ENCODE measurements at regions not wholly inside any gene's neighbourhood (a gene's known extent, or its start where the extent isn't known, plus 50 kb on each side); places are given as distances from the start of the nearest gene placed in this dataset.

- TF ChIP-seq, protein P1, sequence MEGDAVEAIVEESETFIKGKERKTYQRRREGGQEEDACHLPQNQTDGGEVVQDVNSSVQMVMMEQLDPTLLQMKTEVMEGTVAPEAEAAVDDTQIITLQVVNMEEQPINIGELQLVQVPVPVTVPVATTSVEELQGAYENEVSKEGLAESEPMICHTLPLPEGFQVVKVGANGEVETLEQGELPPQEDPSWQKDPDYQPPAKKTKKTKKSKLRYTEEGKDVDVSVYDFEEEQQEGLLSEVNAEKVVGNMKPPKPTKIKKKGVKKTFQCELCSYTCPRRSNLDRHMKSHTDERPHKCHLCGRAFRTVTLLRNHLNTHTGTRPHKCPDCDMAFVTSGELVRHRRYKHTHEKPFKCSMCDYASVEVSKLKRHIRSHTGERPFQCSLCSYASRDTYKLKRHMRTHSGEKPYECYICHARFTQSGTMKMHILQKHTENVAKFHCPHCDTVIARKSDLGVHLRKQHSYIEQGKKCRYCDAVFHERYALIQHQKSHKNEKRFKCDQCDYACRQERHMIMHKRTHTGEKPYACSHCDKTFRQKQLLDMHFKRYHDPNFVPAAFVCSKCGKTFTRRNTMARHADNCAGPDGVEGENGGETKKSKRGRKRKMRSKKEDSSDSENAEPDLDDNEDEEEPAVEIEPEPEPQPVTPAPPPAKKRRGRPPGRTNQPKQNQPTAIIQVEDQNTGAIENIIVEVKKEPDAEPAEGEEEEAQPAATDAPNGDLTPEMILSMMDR (IDR thresholded peaks at IDR 0.05), result no peak
- no peak for TF ChIP-seq POLR2A (IDR thresholded peaks at IDR 0.05)
Measured at GRCh38 chr5:67648201-67648671, 451.6 kb upstream of the CD180 start.

Data from uterus (tissue), 2 donors.